Osteoblast (primary cell): ENCODE measurements at regions not wholly inside any gene's neighbourhood (a gene's known extent, or its start where the extent isn't known, plus 50 kb on each side); places are given as distances from the start of the nearest gene placed in this dataset. TPM values are rescaled to one million over a fixed set of nuclear protein-coding genes. Genes with fewer than 3 reads are reported as not detected.

Experiments
- DNase-seq: peaks from one replicate; pipeline ENCODE4 v3.0.0; 2011; ENCODE audit warnings: low spot score, mixed read lengths; ENCODE audit not compliant: insufficient read length; ENCODE audit errors: missing footprints
- H2AFZ ChIP-seq: 2 replicates; pipeline ENCODE4 v1.6.0; 2011; ENCODE audit warnings: mild to moderate bottlenecking, low read length
- H3K27ac ChIP-seq: 2 replicates; pipeline ENCODE4 v1.5.1; 2011; ENCODE audit warnings: mild to moderate bottlenecking, low read depth, low read length, moderate library complexity
- H3K27me3 ChIP-seq: 2 replicates; pipeline ENCODE4 v1.6.0; 2012; ENCODE audit warnings: mild to moderate bottlenecking, control low read depth, inconsistent platforms, low read length, moderate library complexity; ENCODE audit not compliant: insufficient read depth
- H3K36me3 ChIP-seq: 2 replicates; pipeline ENCODE4 v1.5.1; 2011; ENCODE audit warnings: mild to moderate bottlenecking, low read length, control low read depth, moderate library complexity; ENCODE audit not compliant: insufficient read depth
- H3K4me1 ChIP-seq: 2 replicates; pipeline ENCODE4 v1.5.1; 2011; ENCODE audit warnings: mild to moderate bottlenecking, low read length, control low read depth, moderate library complexity; ENCODE audit not compliant: insufficient read depth
- H3K4me2 ChIP-seq: 2 replicates; pipeline ENCODE4 v1.6.0; 2011; ENCODE audit warnings: mild to moderate bottlenecking, low read length; ENCODE audit not compliant: insufficient read depth
- H3K4me3 ChIP-seq: fragments of 200-600 bp; sonication (generic); 3 replicates; pipeline ENCODE4 v1.5.1; 2012; ENCODE audit warnings: mild to moderate bottlenecking, low read length, inconsistent platforms; ENCODE audit not compliant: insufficient read depth
- H3K79me2 ChIP-seq: 2 replicates; pipeline ENCODE4 v1.6.0; 2012; ENCODE audit warnings: mild to moderate bottlenecking, low read length, control low read depth, inconsistent platforms; ENCODE audit not compliant: insufficient read depth
- H3K9me3 ChIP-seq: 2 replicates; pipeline ENCODE4 v1.5.1; 2011; ENCODE audit warnings: low read depth, low read length, control low read depth
- H4K20me1 ChIP-seq: 2 replicates; pipeline ENCODE4 v1.6.0; 2012; ENCODE audit warnings: mild to moderate bottlenecking, low read length, control low read depth; ENCODE audit not compliant: insufficient read depth
- small RNA-seq: library from RNA; depleted of rRNA; stranded (forward); fragments of <200 nt; gene quantifications from one replicate; pipeline ENCODE3, GENCODE V24; 2012
- TF ChIP-seq, protein P1 (sequence below): IDR thresholded peaks from 2 replicates; pipeline ENCODE4 v1.5.1; 2011; ENCODE audit warnings: mild to moderate bottlenecking, low read depth, low read length, moderate library complexity; ENCODE audit errors: extremely low read depth

DNA sequence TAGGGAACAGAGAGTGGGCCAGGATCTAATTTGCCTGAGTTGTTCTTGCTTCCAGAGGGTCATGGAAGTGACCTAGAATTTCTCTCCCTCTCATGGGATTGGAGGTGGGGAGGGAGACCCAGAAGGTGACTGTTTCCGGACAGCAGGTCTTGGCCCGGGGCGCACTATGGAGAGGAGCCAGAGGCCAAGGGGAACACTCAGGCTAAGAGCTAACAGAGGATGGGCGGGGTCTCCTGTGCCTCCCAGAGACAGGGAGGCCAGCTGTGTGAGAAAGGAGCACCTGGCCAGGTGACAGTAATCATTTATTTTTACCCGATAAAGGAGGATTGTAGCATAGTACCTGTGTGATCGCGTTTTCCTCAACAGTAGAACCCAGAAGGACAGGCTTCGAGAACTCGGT, 50.9 kb upstream of the ANKH start:
- Histone ChIP-seq H2AFZ (no peak overlapping the region), H3K27ac (no peak overlapping the region), H3K36me3 (no peaks in the 10 kb centered on the region), H3K4me3 (no peak overlapping the region), H3K4me1 (peaks cover 37% of the 10 kb centered on the region), H3K27me3 (no peaks in the 10 kb centered on the region), H3K4me2 (no peak overlapping the region), H3K79me2 (no peaks in the 10 kb centered on the region), H4K20me1 (no peaks in the 10 kb centered on the region), H3K9me3 (no peaks in the 10 kb centered on the region)
- no peak for DNase-seq
- TF ChIP-seq, protein P1, sequence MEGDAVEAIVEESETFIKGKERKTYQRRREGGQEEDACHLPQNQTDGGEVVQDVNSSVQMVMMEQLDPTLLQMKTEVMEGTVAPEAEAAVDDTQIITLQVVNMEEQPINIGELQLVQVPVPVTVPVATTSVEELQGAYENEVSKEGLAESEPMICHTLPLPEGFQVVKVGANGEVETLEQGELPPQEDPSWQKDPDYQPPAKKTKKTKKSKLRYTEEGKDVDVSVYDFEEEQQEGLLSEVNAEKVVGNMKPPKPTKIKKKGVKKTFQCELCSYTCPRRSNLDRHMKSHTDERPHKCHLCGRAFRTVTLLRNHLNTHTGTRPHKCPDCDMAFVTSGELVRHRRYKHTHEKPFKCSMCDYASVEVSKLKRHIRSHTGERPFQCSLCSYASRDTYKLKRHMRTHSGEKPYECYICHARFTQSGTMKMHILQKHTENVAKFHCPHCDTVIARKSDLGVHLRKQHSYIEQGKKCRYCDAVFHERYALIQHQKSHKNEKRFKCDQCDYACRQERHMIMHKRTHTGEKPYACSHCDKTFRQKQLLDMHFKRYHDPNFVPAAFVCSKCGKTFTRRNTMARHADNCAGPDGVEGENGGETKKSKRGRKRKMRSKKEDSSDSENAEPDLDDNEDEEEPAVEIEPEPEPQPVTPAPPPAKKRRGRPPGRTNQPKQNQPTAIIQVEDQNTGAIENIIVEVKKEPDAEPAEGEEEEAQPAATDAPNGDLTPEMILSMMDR, result no peak

Small RNA genes in the stretch of these regions (small RNA-seq; reads per million reads assigned to genes)
- gene RF00096, result not detected
